ENCODE measurements at regions not wholly inside any gene's neighbourhood (a gene's known extent, or its start where the extent isn't known, plus 50 kb on each side); places are given as distances from the start of the nearest gene placed in this dataset.

DNA sequence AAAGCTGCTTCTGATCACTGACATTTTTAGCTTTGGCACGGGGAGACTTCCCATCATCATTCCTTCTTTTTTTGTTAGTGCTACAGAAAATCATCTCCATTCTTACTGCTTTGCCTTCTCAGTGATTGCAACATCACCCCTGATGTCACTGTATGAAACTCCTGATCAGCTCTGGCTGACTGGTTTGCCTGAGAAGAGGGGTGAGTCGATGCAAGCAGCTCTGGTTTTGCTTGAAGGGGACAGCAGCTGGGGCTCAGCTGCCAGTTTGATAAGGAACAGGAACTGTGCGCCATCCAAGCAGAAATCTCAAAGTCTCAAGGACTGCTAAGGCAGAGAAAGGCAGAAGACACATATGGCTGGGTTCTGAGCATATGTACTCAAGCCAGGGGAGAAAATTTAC lies 808.5 kb upstream of the CELF2 start:
- peak; percentile 63 for DNase-seq

DNA sequence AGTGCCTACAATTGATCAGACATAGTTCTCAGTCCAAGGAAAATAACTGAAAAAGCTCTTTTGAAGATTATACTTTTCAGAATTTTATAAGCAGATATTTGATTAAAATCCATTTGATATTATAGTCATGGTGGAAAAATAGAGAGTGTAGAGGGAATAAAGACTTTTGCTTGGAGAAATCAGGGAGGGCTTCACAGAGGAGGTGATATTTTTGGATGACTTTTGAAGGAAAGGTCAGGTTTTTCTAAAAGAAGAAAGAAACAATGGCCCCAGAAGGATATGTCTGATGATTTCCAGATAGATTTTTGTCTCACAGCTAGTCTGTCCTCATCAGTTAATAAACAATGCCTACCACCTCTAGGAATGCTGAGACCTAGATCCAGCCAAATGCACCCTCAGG lies 806.3 kb upstream of the CELF2 start:
- DNase-seq, result no peak

DNA sequence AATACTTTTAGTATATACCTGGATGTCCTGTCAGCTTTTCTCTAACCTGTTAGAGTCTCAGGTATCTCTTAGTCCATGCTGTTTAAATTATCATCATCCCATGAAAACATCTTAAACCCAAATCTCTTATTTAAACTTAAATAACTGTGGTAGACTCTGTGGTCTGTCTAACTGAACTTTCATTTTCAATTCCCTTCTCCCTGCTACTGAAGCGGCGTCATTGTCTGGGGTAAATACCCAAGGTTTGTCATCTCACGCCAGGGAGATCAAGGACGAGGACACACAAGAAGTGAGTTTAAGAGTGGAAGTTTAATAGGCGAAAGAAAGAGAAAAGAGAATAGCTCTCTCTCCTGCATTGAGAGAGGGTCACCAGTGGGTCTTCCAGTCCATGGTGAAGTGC lies 804.4 kb upstream of the CELF2 start:
- DNase-seq, result peak; percentile 2

DNA sequence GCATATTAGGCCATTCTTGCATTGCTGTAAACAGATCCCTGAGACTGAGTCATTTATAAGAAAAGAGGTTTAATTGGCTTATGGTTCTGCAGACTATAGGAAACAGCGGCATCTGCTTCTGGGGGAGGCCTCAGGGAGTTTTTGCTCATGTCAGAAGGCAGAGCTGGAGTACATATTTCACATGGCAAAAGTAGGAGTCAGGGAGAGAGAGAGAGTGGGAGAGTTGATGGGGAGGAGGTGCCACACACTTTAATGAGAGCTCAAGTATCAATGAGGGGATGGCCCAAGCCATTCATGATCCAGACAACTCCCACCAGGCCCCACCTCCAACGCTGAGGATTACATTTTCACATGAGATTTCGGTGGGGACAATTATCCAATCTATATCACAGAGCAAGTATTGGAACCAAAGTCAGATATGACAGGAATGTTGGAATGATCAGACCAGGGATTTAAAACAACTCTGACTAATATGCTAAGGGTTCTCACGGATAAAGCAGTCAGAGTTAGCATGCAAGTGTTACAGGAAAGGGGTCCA lies 795.3 kb upstream of the CELF2 start:
- no peak for DNase-seq

DNA sequence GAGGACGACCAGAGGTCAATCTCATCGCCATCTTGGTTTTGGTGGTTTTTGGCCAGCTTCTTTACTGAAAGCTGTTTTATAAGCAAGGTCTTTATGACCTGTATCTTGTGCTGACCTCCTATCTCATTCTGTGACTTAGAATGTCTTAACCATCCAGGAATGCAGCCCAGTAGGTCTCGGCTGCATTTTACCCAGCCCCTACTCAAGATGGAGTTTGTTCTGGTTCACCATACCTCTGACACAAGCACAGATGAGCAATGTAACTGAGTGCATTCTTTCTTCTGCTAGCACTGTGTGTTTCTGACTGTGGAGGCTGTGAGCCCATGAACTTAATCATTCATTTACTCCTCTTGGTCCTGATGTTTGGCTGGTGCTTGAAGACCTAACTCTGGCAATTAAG lies 794.5 kb upstream of the CELF2 start:
- DNase-seq, result no peak

DNA sequence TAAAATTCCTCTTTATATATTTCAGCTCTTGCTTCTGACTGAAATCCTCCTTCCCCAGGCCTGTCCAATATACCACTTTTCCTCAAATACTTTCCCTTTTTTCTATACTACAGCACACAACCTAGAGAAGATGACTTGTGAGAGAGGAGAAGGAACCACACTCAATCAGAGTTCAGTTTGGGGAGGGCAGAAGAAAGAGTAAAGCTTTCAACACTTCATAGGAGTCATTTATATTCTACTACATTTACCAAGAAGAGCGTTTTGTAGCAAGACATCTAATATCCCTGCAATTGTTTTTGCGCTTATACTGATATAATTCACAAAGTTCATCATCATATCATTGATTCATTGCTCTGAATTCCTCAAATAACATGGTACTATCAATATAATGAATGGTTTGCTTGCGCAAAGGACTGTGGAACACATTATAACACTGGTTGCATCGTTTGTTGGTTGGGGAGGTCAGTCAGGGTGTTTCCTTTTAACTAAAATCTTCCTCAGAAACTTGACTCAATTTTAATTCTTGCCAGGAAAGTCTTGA lies 792.5 kb upstream of the CELF2 start:
- DNase-seq, result no peak

DNA sequence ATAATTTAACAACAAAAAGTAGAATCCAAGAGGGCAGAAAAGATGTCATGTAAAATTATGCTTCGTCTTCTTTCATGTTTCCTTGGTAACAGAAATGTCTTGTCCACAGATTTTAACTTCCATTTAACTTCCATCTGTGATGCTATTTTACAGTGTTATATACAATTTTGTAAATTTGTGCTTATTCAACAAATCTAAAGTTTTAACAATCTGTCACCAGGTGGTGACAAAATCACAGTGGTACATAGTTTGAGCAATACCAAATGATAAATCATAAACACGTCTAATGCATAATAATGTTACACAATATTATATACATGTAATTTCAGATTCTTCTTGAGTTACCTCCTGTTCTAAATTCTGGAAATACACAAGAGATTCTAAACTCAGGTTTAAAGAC lies 784.4 kb upstream of the CELF2 start:
- no peak for DNase-seq

DNA sequence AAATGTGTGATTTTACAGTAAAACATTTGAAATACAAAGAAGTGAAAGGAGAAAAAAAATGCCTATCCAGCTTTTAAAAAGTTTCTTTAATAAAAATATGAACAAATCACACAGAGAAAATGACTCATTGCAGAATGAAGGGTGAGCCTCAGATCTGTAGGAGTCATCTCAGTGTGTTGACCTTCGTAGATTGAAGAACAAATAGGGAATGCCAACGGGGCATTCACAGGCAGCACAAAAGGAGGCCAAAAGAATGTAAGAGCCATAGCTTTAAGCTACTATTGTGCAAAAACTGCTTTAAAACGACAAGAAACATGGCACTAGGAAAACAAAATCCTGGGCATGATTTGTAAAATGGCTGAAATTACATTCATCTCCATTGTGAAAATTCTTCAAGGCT lies 782.7 kb upstream of the CELF2 start:
- DNase-seq, result no peak

DNA sequence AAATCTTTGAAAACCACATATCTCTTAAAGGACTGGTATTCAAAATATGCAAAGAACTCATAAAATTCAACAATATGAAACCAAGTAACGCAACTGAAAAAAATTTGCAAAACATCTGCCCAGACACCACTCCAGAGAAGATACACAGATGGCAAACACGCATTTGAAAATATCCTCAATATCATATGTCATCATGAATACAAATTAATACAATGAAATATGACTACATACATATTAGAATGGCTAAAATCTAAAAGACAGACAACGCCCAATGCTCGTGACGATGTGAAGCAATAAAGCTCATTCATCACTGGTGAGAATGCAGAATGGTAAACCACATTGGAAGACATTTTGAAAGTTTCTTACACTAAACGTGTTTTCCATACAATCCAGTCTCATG lies 770.1 kb upstream of the CELF2 start:
- no peak for DNase-seq

DNA sequence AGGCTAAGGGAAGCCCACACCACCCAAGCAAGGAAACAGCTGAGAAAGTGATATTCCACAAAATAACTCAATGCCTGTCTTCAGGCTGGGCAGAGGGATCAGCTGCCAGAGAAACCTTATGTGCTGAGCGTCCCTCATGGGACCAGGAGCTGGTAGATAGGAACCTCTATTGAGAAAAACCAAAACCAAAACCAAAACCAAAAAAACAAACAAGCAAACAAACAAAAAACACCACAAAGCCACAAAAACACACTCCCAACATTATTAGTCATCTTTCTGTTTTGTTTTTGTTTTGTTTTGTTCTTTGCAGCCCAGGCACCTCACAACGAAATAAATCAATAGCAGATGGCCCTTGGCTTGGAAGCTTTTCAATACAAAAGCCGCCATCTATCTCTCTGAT lies 760.8 kb upstream of the CELF2 start:
- DNase-seq, result no peak

DNA sequence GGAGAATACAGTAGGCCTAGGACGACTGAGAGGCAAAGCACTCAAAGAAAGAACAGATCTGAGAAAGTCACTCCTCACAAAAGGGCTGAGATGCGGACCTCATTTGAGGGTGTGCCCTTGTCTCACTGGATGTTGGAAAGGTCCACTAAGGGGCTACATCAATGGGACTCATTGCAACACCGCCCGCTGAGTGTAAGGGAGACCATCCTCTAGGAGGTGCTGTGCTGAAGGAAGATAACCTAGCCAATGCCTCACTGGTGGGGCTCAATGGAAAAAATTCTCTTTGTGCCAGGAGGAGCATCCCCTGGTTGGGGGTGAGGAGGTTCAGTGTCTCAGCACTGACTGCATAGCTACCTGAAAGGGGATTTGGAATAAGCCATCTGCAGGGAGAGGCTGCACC lies 758.7 kb upstream of the CELF2 start:
- no peak for DNase-seq

DNA sequence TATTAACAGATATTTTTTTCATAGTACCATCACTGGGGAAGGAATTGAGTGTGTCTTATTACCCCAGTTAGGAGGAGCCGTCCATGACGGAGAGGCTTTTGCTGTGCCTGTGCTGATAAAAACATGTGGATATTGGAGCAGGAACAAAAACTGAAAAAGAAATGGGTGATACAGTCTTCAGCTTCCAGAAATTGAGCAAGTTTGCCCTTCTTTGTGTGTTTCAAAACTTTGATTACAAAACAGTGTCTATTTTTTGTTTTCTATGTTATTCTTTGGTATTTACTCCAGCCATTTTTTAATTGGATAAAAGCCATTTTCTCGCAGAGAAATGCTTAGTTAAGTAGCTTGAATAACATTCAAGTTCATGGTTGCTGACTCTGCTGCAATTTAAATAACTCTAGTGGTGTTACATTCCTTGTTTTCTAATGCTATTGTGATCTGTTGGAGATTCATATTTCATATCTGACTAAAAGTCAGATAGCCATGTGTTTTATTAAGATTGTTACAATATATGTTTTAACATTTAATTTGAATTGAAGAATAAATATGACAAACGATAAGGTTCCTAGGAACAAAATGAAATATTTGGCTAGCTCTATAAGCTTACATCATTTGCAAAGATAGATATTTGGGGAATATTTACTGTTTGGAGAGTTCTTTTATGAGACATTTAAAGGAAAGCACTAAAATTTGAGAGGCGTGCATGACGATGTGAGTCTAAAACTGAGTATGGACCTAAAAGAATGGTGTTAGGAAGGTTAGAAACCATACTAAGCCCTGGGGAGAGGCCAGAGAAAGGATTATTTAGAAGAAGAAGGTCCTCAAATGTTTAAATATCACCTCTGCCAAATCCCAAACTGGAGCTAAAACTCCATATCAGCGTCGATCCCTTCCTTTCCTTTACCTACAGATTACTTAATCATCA lies 747.3 kb upstream of the CELF2 start:
- DNase-seq, result no peak

DNA sequence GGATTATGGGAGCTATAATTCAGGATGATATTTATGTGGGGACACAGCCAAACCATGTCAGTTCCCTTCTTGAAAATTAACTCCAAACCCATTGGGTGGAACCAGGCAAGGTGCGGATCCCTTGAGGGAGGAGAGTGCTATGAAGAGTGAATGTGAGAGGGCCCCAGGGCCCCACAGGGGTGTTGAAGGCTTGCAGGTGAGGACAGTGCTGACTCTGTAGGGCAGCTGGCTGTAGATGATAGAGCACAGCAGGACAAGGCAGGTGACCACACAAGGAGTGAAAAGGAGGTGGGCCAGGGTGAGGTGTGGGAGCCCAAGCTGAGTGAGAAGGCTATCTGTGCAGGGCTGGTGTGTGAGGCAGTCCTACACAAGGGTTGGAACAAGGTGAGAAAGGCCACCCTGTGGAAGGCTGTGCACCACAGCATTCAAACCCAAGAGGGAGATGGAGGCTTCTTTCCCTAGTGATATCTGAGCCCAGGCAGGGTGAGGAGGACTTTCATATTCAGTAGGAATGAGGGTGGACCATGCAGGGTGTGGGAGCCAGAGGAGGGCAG lies 746.0 kb upstream of the CELF2 start:
- no peak for DNase-seq

DNA sequence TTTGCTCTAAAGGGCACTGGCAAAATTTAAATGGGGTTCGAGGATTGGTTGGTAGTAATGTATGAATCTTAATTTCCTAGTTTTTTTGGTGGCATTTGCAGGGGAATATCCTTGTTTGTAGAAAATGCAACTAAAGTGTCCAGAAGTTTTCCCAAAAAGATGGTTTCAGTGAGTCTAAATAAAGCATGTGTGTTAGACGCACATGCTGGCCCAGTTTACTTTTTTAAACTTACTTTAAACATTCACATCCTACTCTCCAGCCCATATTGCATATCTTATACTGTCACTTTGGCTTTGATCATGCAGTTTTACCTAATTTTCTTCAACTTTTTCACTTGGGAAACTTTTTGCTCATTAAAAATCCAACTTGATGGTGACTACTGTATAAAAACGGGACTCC lies 744.0 kb upstream of the CELF2 start:
- no peak for DNase-seq

DNA sequence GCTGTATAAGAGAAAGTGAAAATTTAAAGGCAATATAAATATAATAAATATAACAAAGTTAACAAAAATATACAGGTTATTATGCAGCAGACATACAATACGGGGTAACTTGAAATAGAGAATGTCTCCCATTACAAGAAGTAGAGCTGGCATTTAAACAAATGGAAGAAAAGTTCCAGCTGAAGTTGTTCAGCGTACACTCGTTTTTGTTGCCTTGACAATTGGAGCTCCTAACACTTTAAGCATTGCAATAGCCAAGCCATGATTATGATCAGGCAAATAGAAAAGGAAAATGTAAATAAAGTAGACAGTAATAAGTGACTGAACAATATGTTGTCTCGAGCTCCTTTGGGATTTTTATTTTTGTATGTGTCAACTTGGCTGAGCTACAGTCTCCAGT lies 737.8 kb upstream of the CELF2 start:
- no peak for DNase-seq

DNA sequence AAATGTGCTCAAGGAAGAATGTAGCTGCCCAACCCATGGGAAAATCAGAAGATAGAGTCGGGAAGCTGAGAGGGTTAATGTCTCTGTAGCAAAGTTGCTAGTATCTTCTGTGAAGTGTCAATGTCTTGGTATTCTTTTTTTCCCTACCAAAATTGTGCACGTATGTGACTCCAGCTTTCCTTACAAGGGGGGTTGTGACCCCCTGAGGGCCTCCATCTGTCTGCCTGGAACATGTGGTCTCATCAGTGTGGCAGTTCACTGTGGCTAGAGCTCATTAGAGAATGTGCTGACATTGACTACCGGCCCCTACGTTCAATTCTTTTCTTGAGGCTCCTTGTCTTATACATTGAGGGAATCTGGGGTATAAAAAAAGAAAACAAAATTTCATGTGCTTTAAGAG lies 725.2 kb upstream of the CELF2 start:
- no peak for DNase-seq

DNA sequence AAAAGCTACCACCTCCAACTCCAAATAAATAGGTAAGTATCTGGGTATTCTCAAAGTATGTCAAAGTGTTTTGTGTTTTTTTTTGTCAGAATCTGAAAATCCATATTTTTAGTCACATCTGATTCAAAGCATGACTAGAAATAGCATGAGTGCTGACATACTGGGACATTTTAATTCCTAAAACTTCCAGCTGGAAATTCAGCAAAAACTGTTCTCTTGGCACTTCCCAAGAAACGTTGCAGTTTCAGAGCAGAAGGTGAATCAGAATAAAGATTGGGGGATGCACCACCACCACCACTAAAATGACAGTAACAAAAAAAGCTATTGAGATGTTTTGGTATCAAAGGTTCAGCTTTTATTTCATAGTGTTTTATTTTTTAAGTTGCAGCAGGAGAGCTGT lies 724.6 kb upstream of the CELF2 start:
- no peak for DNase-seq

DNA sequence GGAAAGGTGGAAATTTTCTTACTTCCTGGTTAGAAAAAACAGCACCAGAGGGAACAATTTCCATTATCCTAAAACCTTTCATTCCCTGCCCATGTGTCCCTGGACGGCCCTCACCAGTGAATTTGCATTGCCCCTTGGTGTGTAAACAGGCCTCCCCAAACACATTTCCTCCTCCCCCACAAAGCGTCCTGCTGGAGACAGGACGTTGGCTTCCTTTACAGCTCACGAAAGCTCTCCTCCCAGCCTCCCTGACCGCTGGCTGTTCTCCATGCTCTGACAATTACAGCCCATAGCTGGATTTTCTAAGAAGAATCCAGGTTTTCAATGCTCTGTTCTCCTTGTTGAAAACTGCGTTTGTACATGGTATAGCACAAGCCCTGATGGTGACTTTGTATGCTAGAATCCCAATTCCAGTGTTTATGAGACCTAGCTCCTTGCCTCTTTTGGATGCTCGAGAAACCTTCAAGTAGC lies 724.2 kb upstream of the CELF2 start:
- DNase-seq, result no peak

DNA sequence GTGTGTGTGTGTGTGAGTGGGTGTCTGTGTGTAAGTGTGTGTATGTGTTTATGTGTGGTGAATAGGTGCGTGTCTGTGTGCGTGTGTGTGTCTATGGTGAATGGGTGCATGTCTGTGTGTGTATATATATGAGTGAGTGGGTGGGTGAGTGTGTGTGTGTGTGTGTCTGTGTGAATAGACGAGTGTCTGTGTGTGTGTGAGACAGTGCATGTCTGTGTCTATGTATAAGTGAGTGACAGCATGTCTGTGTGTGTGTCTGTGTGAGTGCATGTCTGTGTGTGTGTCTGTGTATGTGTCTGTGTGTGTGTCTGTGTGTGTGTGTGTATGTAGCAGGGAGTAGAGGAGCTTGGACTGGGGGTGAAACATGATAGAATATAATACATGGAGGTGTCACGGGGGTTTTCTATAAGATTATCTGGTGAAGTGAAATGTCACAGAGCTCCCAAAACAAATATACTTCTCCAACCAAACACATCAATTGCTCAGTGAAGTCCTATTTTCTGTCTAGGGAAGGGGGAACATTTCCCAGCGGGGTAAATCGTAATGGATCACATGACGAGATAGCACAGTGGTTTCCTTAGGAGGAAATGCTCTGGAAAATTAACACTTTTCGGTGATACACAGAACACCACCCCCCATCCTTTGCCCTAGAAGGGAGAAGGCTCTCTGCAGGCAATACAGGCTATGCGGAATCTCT lies 723.3 kb upstream of the CELF2 start:
- DNase-seq, result no peak

DNA sequence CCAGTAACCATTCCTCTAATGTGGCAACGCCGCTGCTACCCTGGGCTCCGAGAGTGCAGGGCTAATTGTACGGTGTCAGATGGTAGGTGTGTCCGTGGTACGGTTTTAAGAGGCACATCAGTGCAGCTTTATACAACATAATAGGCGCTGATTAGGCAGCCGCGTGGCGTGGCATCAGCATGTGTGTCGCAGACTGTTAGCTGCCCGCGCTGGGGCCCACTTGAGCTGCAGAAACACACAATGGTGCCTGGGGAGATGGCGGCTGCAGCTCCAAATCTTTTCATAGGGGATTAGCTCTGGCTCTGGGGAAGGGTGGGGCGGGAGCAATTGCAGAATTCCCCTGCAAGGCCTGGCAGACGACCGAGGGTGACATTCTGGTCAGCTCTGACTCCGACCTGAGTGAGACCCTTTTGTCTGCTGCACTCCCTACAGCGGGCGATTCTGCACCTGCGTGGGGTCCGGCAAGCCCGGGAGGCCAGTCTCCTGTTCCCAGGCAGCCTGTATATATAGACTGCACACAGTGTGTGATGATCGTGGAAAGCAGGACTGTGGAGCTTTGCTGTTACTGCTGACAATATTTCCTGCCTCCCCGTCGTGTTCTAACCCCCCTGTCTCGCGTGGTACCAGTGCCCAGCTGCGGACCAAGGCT lies 722.7 kb upstream of the CELF2 start:
- no peak for DNase-seq

DNA sequence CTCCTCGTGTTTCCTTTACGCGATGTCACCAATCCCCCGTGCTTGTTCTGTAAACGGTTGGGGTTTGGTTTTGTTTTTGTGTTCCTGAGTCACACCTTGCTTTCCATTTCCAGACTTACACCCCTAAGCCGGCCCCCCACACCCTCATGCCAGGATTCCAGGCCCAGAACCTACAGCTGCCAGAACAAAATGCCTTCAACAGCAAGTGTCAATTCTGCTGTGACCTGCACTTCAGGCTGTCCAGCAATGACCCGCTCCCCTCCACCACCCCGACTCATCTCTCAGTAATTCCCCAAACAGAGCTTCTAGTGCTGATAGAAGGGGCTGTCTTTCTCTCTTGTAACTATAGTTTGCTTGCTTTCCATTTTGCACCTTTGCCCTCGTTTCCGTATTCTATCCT lies 722.1 kb upstream of the CELF2 start:
- no peak for DNase-seq

DNA sequence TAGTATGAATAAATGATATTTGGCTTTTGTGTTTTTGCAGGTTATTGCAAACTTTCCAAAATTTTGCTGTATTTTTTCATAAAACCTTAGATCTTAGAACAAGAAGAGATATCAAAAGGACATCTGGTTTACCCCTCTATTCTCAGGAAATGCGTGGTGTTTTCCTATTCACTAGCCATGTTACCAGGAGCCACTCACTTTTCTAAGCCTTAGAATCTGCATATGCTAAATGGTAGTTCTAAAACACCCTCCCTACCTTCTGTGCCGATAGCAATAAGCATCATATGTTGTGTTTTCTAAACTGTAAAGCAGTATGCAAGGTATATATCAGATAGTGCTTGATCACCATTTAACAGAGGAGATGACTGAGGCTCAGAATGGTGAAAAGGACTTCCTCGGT lies 715.0 kb upstream of the CELF2 start:
- no peak for DNase-seq

DNA sequence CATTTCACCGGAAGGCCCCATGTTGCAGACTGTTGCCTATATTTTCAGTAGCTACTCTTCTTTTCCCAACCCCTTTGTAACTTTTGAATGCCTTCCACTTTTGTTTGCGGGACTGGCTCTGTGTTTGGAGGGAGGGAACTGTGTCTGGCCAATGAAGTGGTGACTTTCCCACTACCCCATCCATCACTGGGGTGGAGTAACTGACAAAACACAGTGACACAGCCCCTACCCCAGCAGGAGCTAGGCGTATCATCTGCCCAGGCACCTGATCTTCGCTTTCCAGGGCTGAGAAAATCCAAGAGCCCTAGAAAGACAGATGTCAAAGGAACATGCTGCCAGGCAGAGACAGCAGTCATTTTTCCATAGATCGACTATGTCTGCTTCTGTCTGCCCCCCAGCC lies 710.6 kb upstream of the CELF2 start:
- no peak for DNase-seq
